SK-N-SH treated with all-trans-retinoic acid at 6 μM for 48 hours (cell line): ENCODE measurements at regions not wholly inside any gene's neighbourhood (a gene's known extent, or its start where the extent isn't known, plus 50 kb on each side); places are given as distances from the start of the nearest gene placed in this dataset.

ENCODE experiments used
- ATAC-seq: fragments of 200-7000 bp; cut with Tn5 transposase; 3 replicates; pipeline ENCODE4 v1.9.1; 2020; ENCODE audit warnings: mild to moderate bottlenecking, moderate library complexity
- ARNTL ChIP-seq: fragments of 450-650 bp; formaldehyde crosslinking; IDR thresholded peaks from 2 replicates; pipeline ENCODE4 v1.5.0; 2020; ENCODE audit warnings: low read depth, mild to moderate bottlenecking, moderate library complexity, borderline replicate concordance
- BACH2 ChIP-seq: fragments of 250-450 bp; sonication (Bioruptor Pico); IDR thresholded peaks from 2 replicates; pipeline ENCODE4 v1.9.0; 2021; ENCODE audit warnings: mild to moderate bottlenecking, borderline replicate concordance
- CSDC2 ChIP-seq: fragments of 250-450 bp; sonication (Bioruptor Pico); IDR thresholded peaks from 2 replicates; pipeline ENCODE4 v1.5.0; 2020; ENCODE audit warnings: mild to moderate bottlenecking, moderate library complexity
- CSRNP3 ChIP-seq: fragments of 250-450 bp; sonication (Bioruptor Pico); IDR thresholded peaks from 2 replicates; pipeline ENCODE4 v1.5.1; 2021; ENCODE audit warnings: mild to moderate bottlenecking, moderate library complexity
- GLIS3 ChIP-seq: fragments of 250-450 bp; sonication (Bioruptor Pico); IDR thresholded peaks from 2 replicates; pipeline ENCODE4 v1.5.0; 2020; ENCODE audit warnings: mild to moderate bottlenecking, moderate library complexity
- ISL1 ChIP-seq: fragments of 250-450 bp; sonication (Bioruptor Pico); IDR thresholded peaks from 2 replicates; pipeline ENCODE4 v2.1.2; 2022; ENCODE audit warnings: mild to moderate bottlenecking, moderate library complexity
- RARB ChIP-seq: fragments of 250-450 bp; sonication (Bioruptor Pico); IDR thresholded peaks from 2 replicates; pipeline ENCODE4 v1.8.0; 2021; ENCODE audit warnings: mild to moderate bottlenecking, moderate library complexity
- TCF4 ChIP-seq: fragments of 250-450 bp; sonication (Bioruptor Pico); IDR thresholded peaks from 2 replicates; pipeline ENCODE4 v1.8.0; 2021; ENCODE audit warnings: mild to moderate bottlenecking, moderate library complexity, borderline replicate concordance
- TOX ChIP-seq: fragments of 250-450 bp; sonication (Bioruptor Pico); IDR thresholded peaks from 2 replicates; pipeline ENCODE4 v1.8.0; 2021; ENCODE audit warnings: mild to moderate bottlenecking, moderate library complexity, borderline replicate concordance
- ZFP30 ChIP-seq: fragments of 450-650 bp; formaldehyde crosslinking; IDR thresholded peaks from 2 replicates; pipeline ENCODE4 v1.5.0; 2022; ENCODE audit warnings: mild to moderate bottlenecking, moderate library complexity
- ZNF565 ChIP-seq: fragments of 450-650 bp; formaldehyde crosslinking; conservative IDR thresholded peaks from 2 replicates; pipeline ENCODE4 v1.5.0; 2020; ENCODE audit warnings: low read depth, mild to moderate bottlenecking, moderate library complexity
- ZNF70 ChIP-seq: fragments of 450-650 bp; formaldehyde crosslinking; IDR thresholded peaks from 2 replicates; pipeline ENCODE4 v1.5.0; 2020; ENCODE audit warnings: mild to moderate bottlenecking, moderate library complexity
- TF ChIP-seq, protein P1 (sequence below): fragments of 250-450 bp; sonication (Bioruptor Pico); IDR thresholded peaks from 2 replicates; pipeline ENCODE4 v1.5.1; 2020; ENCODE audit warnings: low read depth, mild to moderate bottlenecking, moderate library complexity
- TF ChIP-seq, protein P2 (sequence below): fragments of 250-450 bp; sonication (Bioruptor Pico); IDR thresholded peaks from 2 replicates; pipeline ENCODE4 v1.5.0; 2020; ENCODE audit warnings: mild to moderate bottlenecking, moderate library complexity
- TF ChIP-seq, protein P3 (sequence below): fragments of 250-450 bp; sonication (Bioruptor Pico); IDR thresholded peaks from 2 replicates; pipeline ENCODE4 v1.8.0; 2020; ENCODE audit warnings: mild to moderate bottlenecking, moderate library complexity, borderline replicate concordance
- TF ChIP-seq, protein P4 (sequence below): fragments of 250-450 bp; sonication (Bioruptor Pico); IDR thresholded peaks from 2 replicates; pipeline ENCODE4 v1.8.0; 2021; ENCODE audit warnings: low read depth, mild to moderate bottlenecking, moderate library complexity, borderline replicate concordance

- no peak for TF ChIP-seq RARB (CRISPR knock-in tag)
- TF ChIP-seq ARNTL (CRISPR knock-in tag): no peak
- TF ChIP-seq, protein P1, sequence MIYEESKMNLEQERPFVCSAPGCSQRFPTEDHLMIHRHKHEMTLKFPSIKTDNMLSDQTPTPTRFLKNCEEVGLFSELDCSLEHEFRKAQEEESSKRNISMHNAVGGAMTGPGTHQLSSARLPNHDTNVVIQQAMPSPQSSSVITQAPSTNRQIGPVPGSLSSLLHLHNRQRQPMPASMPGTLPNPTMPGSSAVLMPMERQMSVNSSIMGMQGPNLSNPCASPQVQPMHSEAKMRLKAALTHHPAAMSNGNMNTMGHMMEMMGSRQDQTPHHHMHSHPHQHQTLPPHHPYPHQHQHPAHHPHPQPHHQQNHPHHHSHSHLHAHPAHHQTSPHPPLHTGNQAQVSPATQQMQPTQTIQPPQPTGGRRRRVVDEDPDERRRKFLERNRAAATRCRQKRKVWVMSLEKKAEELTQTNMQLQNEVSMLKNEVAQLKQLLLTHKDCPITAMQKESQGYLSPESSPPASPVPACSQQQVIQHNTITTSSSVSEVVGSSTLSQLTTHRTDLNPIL: no peak
- TF ChIP-seq TOX: no peak
- TF ChIP-seq, protein P2, sequence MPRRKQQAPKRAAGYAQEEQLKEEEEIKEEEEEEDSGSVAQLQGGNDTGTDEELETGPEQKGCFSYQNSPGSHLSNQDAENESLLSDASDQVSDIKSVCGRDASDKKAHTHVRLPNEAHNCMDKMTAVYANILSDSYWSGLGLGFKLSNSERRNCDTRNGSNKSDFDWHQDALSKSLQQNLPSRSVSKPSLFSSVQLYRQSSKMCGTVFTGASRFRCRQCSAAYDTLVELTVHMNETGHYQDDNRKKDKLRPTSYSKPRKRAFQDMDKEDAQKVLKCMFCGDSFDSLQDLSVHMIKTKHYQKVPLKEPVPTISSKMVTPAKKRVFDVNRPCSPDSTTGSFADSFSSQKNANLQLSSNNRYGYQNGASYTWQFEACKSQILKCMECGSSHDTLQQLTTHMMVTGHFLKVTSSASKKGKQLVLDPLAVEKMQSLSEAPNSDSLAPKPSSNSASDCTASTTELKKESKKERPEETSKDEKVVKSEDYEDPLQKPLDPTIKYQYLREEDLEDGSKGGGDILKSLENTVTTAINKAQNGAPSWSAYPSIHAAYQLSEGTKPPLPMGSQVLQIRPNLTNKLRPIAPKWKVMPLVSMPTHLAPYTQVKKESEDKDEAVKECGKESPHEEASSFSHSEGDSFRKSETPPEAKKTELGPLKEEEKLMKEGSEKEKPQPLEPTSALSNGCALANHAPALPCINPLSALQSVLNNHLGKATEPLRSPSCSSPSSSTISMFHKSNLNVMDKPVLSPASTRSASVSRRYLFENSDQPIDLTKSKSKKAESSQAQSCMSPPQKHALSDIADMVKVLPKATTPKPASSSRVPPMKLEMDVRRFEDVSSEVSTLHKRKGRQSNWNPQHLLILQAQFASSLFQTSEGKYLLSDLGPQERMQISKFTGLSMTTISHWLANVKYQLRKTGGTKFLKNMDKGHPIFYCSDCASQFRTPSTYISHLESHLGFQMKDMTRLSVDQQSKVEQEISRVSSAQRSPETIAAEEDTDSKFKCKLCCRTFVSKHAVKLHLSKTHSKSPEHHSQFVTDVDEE: no peak
- TF ChIP-seq, protein P3, sequence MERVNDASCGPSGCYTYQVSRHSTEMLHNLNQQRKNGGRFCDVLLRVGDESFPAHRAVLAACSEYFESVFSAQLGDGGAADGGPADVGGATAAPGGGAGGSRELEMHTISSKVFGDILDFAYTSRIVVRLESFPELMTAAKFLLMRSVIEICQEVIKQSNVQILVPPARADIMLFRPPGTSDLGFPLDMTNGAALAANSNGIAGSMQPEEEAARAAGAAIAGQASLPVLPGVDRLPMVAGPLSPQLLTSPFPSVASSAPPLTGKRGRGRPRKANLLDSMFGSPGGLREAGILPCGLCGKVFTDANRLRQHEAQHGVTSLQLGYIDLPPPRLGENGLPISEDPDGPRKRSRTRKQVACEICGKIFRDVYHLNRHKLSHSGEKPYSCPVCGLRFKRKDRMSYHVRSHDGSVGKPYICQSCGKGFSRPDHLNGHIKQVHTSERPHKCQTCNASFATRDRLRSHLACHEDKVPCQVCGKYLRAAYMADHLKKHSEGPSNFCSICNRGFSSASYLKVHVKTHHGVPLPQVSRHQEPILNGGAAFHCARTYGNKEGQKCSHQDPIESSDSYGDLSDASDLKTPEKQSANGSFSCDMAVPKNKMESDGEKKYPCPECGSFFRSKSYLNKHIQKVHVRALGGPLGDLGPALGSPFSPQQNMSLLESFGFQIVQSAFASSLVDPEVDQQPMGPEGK (CRISPR knock-in tag): no peak
- TF ChIP-seq ZNF70 (CRISPR knock-in tag): no peak
- no peak for TF ChIP-seq GLIS3 (CRISPR knock-in tag)
- TF ChIP-seq CSDC2 (CRISPR knock-in tag): no peak
Observed at GRCh38 chrX:69068301-69069085, 96.8 kb downstream of the PJA1 start (continued).

DNA sequence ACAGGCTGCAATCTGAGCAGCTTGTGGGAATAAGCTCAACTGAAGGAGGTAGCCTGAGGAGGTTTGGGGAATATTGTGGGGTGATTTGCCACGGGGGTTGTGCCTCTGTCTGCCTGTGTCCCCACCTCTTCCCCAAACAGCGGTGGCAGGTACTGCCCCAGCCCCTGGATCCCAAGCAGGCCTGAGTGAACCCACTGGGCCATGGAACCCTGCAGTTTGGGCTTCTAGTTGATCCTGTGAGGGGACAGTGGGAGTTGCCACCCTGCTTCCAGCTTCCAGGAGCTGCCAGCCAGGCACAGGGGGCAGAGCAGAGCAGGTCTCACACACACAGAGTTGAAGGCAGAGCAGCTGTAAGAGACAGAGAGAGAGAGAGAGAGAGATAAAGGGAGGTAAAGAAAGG lies 97.4 kb downstream of the PJA1 start:
- no peak for TF ChIP-seq ISL1
- no peak for TF ChIP-seq BACH2 (CRISPR knock-in tag)
- TF ChIP-seq, protein P2: no peak
- no peak for TF ChIP-seq GLIS3 (CRISPR knock-in tag)
- no peak for TF ChIP-seq TCF4
- no peak for TF ChIP-seq ARNTL (CRISPR knock-in tag)
- no peak for ATAC-seq

DNA sequence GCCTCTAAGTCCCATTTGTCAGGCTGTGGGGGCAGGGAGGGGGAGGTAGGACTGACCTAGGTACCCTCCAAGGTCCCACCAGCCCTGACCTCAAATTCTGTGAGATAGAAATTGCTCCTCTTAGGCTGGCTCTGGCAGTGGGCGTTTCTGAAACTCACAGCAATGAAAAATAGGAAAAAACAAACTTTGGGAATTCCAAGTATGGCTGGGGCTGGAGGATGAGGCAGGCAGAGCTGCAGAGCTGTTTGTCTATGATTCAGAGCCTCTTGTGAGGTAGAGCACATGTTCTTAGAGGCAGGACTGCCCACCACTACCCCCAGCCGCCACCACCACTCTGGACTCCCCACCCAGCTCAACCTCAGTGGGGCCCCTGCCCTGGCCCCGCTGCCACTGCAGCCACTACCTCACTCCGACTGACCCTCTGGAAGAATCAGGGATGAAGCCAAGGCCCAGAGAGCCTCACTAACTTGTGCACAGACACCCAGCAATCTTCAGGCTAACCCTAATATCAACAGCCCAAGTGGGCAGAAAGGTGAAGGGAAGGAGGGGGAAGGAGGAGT lies 98.2 kb downstream of the PJA1 start:
- TF ChIP-seq TOX (no peak), ZNF565 (no peak), ARNTL (CRISPR knock-in tag) (no peak), ZFP30 (CRISPR knock-in tag) (no peak), ZNF70 (CRISPR knock-in tag) (no peak), BACH2 (CRISPR knock-in tag) (no peak), CSRNP3 (CRISPR knock-in tag) (no peak), TCF4 (no peak)
- TF ChIP-seq, protein P3 (CRISPR knock-in tag): no peak
- TF ChIP-seq, protein P4, sequence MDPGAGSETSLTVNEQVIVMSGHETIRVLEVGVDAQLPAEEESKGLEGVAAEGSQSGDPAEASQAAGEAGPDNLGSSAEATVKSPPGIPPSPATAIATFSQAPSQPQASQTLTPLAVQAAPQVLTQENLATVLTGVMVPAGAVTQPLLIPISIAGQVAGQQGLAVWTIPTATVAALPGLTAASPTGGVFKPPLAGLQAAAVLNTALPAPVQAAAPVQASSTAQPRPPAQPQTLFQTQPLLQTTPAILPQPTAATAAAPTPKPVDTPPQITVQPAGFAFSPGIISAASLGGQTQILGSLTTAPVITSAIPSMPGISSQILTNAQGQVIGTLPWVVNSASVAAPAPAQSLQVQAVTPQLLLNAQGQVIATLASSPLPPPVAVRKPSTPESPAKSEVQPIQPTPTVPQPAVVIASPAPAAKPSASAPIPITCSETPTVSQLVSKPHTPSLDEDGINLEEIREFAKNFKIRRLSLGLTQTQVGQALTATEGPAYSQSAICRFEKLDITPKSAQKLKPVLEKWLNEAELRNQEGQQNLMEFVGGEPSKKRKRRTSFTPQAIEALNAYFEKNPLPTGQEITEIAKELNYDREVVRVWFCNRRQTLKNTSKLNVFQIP (CRISPR knock-in tag): no peak
- ATAC-seq: no peak; the same call in 2 of the 3 replicates
